Esophagus (tissue), 2 donors: ENCODE measurements at regions not wholly inside any gene's neighbourhood (a gene's known extent, or its start where the extent isn't known, plus 50 kb on each side); places are given as distances from the start of the nearest gene placed in this dataset.

Experiments used
- H3K27ac ChIP-seq, 2 donors: one replicate each; pipeline ENCODE4 v1.5.1; 2013; ENCODE audit warnings: low read depth in 2 of 2, mild to moderate bottlenecking in 2 of 2, inconsistent platforms in 1 of 2, low read length in 1 of 2, moderate library complexity in 1 of 2
- H3K27me3 ChIP-seq, 2 donors: one replicate each; pipeline ENCODE4 v1.6.1; 2013; ENCODE audit warnings: low read length in 2 of 2, control low read depth in 1 of 2, mild to moderate bottlenecking in 1 of 2; ENCODE audit not compliant: insufficient read depth in 2 of 2, control insufficient read depth in 1 of 2
- H3K36me3 ChIP-seq, 2 donors: one replicate each; pipeline ENCODE4 v1.6.1; 2013; ENCODE audit warnings: low read length in 1 of 2; ENCODE audit not compliant: control insufficient read depth in 2 of 2, insufficient read depth in 2 of 2
- H3K4me1 ChIP-seq, 2 donors: one replicate each; pipeline ENCODE4 v1.6.1; 2013; ENCODE audit warnings: low read length in 1 of 2; ENCODE audit not compliant: control insufficient read depth in 2 of 2, insufficient read depth in 2 of 2
- H3K4me3 ChIP-seq, 2 donors: one replicate each; pipeline ENCODE4 v1.5.1; 2013; ENCODE audit warnings: low read length in 2 of 2, mild to moderate bottlenecking in 2 of 2, low read depth in 1 of 2, moderate library complexity in 1 of 2
- H3K9me3 ChIP-seq, 2 donors: one replicate each; pipeline ENCODE4 v1.6.1; 2013; ENCODE audit warnings: mild to moderate bottlenecking in 2 of 2, low read depth in 1 of 2, low read length in 1 of 2, moderate library complexity in 1 of 2; ENCODE audit not compliant: control insufficient read depth in 2 of 2, insufficient read depth in 1 of 2
- WGBS, 2 donors: extraction: QIAGEN DNeasy Blood & Tissue Kit; methylation state at CpG; one replicate each; pipeline ENCODE4 v1.1.7; 2013; 5-methylcytosine and 5-hydroxymethylcytosine counted together
- donor health status: healthy with polysubstance abuse.
- donor health status: Bipolar disorder and iron deficiency.

DNA sequence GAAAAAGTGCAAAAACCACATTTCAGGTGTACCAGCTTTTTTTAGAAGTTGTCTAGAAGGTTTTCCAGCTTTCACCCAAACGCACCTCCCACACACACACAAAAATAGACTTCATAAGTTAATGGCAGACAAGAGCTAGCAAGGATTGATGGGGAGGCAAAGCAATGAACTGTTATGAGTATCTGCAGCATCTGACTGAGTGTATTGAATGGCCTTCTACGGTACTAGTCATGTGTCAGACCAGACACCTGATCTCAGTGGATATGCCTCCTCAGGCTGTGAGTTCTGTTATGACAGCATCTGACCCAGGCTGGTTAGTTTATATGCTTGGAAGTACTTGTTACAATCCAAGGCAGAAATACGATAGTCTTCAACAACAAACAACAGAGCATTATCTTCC is 406.1 kb upstream of the AUTS2 start:
- Histone ChIP-seq H3K9me3 (peaks cover 0 to 2% of the 10 kb centered on the region in 2 donors), H3K27ac (no peak overlapping the region), H3K27me3 (no peaks in the 10 kb centered on the region), H3K4me1 (no peaks in the 10 kb centered on the region), H3K4me3 (no peak overlapping the region), H3K36me3 (no peaks in the 10 kb centered on the region)
- WGBS, 2 donors: 78 to 83% methylated on average over 3 of the region's 3 CpGs

DNA sequence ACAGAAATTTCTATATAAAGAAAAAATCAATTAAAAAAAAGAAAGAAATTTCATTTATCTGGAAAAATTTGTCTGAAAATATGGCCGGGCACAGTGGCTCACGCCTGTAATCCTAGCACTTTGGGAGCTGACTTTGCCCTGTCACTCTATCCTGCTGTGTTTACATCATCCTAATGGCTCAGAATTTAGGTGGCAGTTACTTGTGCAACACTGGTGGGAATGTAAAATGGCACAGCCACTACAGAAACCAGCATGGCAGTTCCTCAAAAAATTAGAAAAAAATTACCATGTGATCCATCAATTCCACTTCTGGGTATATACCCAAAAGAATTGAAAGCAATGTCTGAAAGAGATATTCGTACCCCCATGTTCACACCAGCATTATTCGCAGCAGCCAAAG is 405.2 kb upstream of the AUTS2 start:
- Histone ChIP-seq H3K4me3 (no peak overlapping the region), H3K4me1 (no peaks in the 10 kb centered on the region), H3K9me3 (peaks cover 0 to 2% of the 10 kb centered on the region in 2 donors), H3K36me3 (no peaks in the 10 kb centered on the region), H3K27me3 (no peaks in the 10 kb centered on the region), H3K27ac (no peak overlapping the region)
- 84 to 91% methylated on average over 4 of the region's 4 CpGs for WGBS, 2 donors

DNA sequence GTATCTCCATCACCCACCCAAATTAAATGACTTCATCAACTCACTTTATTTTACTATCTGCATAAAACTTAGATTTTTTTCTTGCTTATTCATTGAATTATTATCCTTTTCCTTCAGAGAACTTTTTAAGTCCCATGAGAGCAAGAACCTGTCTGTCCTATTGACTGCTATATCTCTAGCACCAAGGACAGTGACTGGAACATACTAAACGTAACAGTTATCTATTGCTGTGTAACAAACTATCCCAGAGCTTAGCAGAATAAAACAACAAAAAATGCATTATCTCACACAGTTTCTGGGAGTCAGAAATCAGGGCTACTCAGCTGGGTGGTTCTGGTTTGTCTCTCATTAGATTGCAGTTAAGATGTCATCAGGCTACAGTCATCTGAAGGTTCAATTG is 401.7 kb upstream of the AUTS2 start:
- no peak overlapping the region for H3K27ac ChIP-seq
- H3K36me3 ChIP-seq: no peaks in the 10 kb centered on the region
- H3K9me3 ChIP-seq: peaks cover 2 to 3% of the 10 kb centered on the region in 2 donors
- WGBS, 2 donors: 76 to 78% methylated on average over 1 of the region's 1 CpG
- H3K27me3 ChIP-seq: no peaks in the 10 kb centered on the region
- no peaks in the 10 kb centered on the region for H3K4me1 ChIP-seq
- no peak overlapping the region for H3K4me3 ChIP-seq

DNA sequence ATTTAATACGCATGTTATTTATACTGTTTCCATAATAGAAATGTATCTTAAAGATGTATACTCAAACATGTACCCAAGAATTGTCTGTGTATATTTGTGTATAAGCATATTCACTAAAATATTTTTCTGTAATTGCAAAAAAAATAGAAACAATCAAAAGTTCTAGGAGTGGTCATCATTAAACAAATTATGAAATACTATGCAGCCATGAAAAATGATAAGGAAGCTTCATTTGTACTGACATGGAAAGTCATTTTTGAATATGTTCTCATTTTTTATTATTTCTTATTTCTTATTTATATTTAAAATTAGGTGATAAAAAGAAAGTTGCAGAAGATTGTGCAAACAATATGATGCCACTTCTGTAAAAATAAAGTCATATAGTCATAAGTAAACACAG is 400.0 kb upstream of the AUTS2 start:
- H3K36me3 ChIP-seq: no peaks in the 10 kb centered on the region
- no peaks in the 10 kb centered on the region for H3K4me1 ChIP-seq
- no peak overlapping the region for H3K4me3 ChIP-seq
- H3K9me3 ChIP-seq: peaks cover 2 to 3% of the 10 kb centered on the region in 2 donors
- 94 to 98% methylated on average over 1 of the region's 1 CpG for WGBS, 2 donors
- no peak overlapping the region for H3K27ac ChIP-seq
- no peaks in the 10 kb centered on the region for H3K27me3 ChIP-seq

DNA sequence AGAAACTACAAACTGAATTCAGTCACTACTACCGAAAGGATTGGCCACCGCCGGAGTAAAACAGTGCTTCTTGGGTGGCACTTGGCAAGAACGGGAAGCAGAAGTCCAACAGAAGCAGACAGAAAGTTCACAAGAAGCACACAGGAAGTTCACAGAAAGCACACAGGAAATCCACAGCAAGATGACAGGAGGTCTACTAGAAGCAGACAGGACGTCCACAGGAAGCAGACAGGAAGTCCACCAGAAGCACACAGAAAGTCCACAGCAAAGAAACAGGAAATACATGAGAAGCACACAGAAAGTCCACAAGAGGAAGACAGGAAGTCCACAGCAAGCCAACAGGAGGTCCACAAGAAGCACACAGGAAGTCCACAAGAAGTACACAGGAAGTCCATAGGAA is 399.2 kb upstream of the AUTS2 start:
- no peak overlapping the region for H3K4me3 ChIP-seq
- peaks cover 2 to 3% of the 10 kb centered on the region in 2 donors for H3K9me3 ChIP-seq
- no peaks in the 10 kb centered on the region for H3K4me1 ChIP-seq
- no peak overlapping the region for H3K27ac ChIP-seq
- no peaks in the 10 kb centered on the region for H3K27me3 ChIP-seq
- 74 to 81% methylated on average over 5 of the region's 5 CpGs for WGBS, 2 donors
- H3K36me3 ChIP-seq: no peaks in the 10 kb centered on the region

DNA sequence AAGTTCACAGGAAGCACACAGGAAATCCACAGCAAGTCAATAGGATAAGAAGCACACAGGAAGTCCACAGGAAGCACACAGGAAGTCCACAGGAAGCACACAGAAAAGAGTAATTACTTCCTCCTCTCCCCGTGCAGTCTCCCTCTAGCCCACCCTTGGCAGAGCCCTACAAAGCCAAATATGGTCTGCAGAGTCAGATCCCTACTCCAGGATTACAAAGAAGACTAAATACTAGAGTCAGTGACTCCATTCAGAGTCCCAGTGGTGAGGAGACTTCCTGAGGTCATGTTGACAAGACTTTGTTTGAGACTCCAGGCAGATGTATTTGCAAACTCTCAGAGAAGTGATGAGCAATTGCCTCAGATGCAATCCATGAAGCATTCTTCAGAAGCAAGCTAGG is 398.6 kb upstream of the AUTS2 start:
- H3K9me3 ChIP-seq: peaks cover 2 to 3% of the 10 kb centered on the region in 2 donors
- H3K4me1 ChIP-seq: no peaks in the 10 kb centered on the region
- H3K27me3 ChIP-seq: no peaks in the 10 kb centered on the region
- no peak overlapping the region for H3K27ac ChIP-seq
- H3K36me3 ChIP-seq: no peaks in the 10 kb centered on the region
- no peak overlapping the region for H3K4me3 ChIP-seq
- 31 to 33% methylated on average over 1 of the region's 1 CpG for WGBS, 2 donors

DNA sequence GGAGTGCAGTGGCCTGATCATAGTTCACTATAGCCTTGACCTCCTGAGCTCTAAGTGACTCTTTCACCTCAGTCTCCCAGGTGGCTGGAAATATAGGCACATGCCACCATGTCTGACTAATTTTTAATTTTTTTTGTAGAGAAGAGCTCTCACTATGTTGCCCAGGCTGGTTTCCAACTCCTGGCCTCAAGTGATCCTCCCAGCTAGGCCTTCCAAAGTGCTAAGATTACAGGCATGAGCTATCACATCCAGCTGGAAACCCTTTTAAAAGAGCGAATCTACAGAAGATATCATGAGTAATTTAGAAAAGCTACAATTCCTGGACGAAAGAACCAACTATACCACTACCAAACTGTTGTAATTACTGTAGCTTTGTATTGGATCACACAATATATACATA is 394.4 kb upstream of the AUTS2 start:
- WGBS, 2 donors: 62 to 83% methylated on average over 2 of the region's 2 CpGs
- Histone ChIP-seq H3K4me1 (no peaks in the 10 kb centered on the region), H3K36me3 (no peaks in the 10 kb centered on the region), H3K4me3 (no peak overlapping the region), H3K9me3 (peaks cover 0 to 3% of the 10 kb centered on the region in 2 donors), H3K27ac (no peak overlapping the region), H3K27me3 (no peaks in the 10 kb centered on the region)

DNA sequence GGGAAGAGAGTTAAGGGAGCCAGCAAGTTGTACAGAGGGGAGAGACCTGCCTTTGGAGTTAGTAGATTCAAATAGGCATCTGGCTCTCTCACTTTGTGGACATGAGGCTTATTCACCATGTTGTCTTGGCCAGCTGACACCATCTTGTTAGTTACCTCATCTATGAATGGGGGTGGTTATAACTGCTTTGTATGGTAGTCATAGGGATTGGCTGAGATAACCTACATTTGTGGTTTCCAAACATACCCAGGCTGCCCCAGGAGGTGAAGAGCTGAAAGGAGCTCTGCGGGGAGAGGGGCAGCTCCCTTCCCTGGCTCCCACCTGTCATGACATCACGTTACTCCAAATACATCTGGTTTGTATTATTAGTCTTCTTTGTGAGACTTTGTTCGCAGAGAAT is 393.3 kb upstream of the AUTS2 start:
- WGBS, 2 donors: 77 to 82% methylated on average over 3 of the region's 3 CpGs
- Histone ChIP-seq H3K4me3 (no peak overlapping the region), H3K4me1 (no peaks in the 10 kb centered on the region), H3K27me3 (no peaks in the 10 kb centered on the region), H3K9me3 (no peaks in the 10 kb centered on the region), H3K27ac (no peak overlapping the region), H3K36me3 (no peaks in the 10 kb centered on the region)

DNA sequence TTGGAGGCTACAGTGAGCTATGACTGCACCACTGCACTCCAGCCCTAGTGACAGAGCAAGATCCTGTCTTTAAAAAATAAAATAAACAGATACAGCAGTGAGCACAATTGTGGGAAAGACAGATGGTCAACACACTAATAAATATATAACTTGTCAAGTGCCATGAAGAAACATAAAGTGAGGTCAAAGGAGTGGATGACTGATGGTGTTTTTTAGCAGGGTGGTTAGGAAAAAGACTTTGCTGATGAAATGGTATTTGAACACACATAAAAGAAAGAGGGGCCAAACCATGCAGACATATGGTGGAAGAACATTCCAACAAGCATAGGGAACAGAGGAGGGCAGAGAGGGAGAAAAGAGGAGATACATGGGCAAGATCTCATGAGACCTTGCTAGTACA is 392.7 kb upstream of the AUTS2 start:
- no peaks in the 10 kb centered on the region for H3K4me1 ChIP-seq
- H3K27me3 ChIP-seq: no peaks in the 10 kb centered on the region
- H3K9me3 ChIP-seq: no peaks in the 10 kb centered on the region
- H3K36me3 ChIP-seq: no peaks in the 10 kb centered on the region
- H3K4me3 ChIP-seq: no peak overlapping the region
- H3K27ac ChIP-seq: no peak overlapping the region

DNA sequence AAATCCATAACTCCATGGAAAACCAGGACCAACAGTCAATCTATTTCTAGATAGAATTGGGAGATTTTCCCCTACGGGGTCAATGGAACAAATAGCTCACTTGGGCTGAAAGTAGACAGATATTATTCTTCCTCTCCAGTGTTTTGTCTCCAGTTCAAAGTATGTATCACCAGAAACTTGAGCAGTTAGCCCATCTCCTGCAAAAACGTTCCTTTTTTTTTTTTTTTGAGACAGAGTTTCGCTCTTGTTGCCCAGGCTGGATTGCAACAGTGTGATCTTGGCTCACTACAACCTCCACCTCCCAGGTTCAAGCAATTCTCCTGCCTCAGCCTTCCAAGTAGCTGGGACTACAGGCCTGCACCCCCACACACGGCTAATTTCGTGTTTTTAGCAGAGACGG is 390.0 kb upstream of the AUTS2 start:
- H3K27ac ChIP-seq: no peak overlapping the region
- no peak overlapping the region for H3K4me3 ChIP-seq
- no peaks in the 10 kb centered on the region for H3K27me3 ChIP-seq
- H3K9me3 ChIP-seq: no peaks in the 10 kb centered on the region
- WGBS, 2 donors: 76 to 84% methylated on average over 6 of the region's 6 CpGs
- no peaks in the 10 kb centered on the region for H3K4me1 ChIP-seq
- H3K36me3 ChIP-seq: no peaks in the 10 kb centered on the region
